MG63 (cell line): ENCODE measurements at regions not wholly inside any gene's neighbourhood (a gene's known extent, or its start where the extent isn't known, plus 50 kb on each side); places are given as distances from the start of the nearest gene placed in this dataset.

Experiments used
- DNase-seq: peaks from one replicate; pipeline ENCODE4 v3.0.0-alpha.2; 2020
- H3K27me3 ChIP-seq: fragments of 250-450 bp; sonication (Bioruptor Pico); 2 replicates; pipeline ENCODE4 v1.5.1; 2020; ENCODE audit warnings: mild to moderate bottlenecking, moderate library complexity
- H3K36me3 ChIP-seq: fragments of 250-450 bp; sonication (Bioruptor Pico); 2 replicates; pipeline ENCODE4 v1.5.1; 2020; ENCODE audit warnings: mild to moderate bottlenecking, moderate library complexity
- H3K4me3 ChIP-seq: fragments of 250-450 bp; sonication (Bioruptor Pico); 2 replicates; pipeline ENCODE4 v1.5.1; 2020; ENCODE audit warnings: mild to moderate bottlenecking, moderate library complexity
- H3K9me3 ChIP-seq: fragments of 250-450 bp; sonication (Bioruptor Pico); 2 replicates; pipeline ENCODE4 v1.5.1; 2020; ENCODE audit warnings: mild to moderate bottlenecking, moderate library complexity

- Histone ChIP-seq H3K27me3 (no peaks in the 10 kb centered on the region), H3K9me3 (peaks cover 10% of the 10 kb centered on the region; the same call in 1 of the 2 replicates), H3K36me3 (no peaks in the 10 kb centered on the region), H3K4me3 (no peak overlapping the region)
- DNase-seq = no peak
These were observed 53.6 kb upstream of the NT5E start for GRCh38 chr6:85396159-85396808.

GRCh38 chr6:85395746-85396145 lies 54.1 kb upstream of the NT5E start:
- no peak for DNase-seq
- Histone ChIP-seq H3K4me3 (no peak overlapping the region), H3K9me3 (peaks cover 10% of the 10 kb centered on the region; the same call in 1 of the 2 replicates), H3K36me3 (no peaks in the 10 kb centered on the region), H3K27me3 (no peaks in the 10 kb centered on the region)

DNA sequence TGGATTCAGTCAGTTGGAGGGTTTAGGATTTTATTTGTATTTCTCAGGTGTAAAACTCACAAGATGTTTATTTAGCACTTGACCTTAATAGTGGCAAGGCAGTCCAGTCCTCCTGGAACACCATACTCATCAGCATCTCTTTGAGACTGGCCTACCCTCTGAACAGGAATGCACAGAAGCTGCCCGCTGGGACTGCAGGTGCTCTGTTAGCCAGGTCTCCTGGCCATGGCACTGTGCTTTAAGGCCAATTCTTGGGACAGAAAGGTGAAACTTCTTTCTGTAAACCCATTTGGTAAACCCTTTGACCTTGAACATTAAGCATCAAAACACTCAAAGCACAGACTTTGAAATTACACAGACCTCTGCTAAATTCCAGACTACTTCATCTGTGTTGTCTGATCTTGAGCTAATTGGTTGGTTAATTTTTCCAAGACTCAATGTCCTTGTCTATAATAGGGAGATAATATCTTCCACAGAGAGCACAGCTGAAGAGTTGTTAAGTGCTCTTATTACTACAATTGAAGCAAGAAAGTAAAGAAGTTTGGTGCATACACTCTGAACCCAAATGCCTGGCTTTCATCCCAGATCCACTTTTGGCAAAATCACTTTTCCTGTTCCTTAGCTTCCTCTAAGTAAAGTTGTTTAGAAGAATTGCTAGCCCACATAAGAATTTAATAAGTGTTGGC lies 54.9 kb upstream of the NT5E start:
- no peaks in the 10 kb centered on the region for H3K36me3 ChIP-seq
- no peaks in the 10 kb centered on the region for H3K27me3 ChIP-seq
- no peak overlapping the region for H3K4me3 ChIP-seq
- peaks cover 10% of the 10 kb centered on the region; the same call in 1 of the 2 replicates for H3K9me3 ChIP-seq
- peak; percentile 12 for DNase-seq

DNA sequence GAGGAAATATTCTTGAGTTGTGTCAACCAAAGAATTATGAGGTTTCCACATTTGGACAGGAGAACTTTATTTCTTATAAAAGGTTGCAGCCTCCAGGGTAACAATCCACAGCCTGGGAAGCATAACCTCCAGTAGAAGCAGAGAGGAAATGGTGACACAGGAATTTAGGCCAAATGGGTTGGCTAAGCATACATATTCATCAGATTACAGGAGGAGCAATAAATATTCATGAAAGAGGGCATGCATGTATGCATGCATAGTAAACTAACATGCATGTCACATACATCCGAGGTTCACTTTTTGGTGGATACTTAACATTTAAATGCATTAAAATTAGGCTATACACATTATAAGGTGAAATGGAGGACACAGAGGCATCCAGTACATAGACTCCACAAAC lies 55.7 kb upstream of the NT5E start:
- no peak for DNase-seq
- H3K27me3 ChIP-seq = no peaks in the 10 kb centered on the region
- no peaks in the 10 kb centered on the region for H3K36me3 ChIP-seq
- no peak overlapping the region for H3K4me3 ChIP-seq
- peaks cover 10% of the 10 kb centered on the region; the same call in 1 of the 2 replicates for H3K9me3 ChIP-seq

DNA sequence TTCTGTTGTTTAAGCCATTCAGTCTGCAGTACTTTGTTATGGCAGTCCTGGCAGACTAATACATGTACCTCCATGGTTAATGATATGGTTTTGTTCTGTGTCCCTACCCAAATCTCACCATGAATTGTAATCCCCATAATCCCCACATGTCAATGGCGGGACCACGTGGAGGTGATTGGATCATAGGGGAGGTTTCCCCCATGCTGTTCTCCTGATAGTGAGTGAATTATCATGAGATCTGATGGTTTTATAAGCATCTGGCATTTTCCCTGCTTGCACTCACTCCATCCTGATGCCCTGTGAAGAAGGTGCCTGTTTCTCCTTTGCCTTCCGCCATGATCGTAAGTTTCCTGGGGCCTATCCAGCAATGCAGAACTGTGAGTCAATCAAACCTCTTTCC lies 57.5 kb upstream of the NT5E start:
- H3K36me3 ChIP-seq = no peaks in the 10 kb centered on the region
- DNase-seq = no peak
- no peaks in the 10 kb centered on the region for H3K27me3 ChIP-seq
- no peak overlapping the region for H3K4me3 ChIP-seq
- peaks cover under 1% of the 10 kb centered on the region; the same call in 1 of the 2 replicates for H3K9me3 ChIP-seq

- no peak for DNase-seq
- Histone ChIP-seq H3K27me3 (no peaks in the 10 kb centered on the region), H3K36me3 (no peaks in the 10 kb centered on the region), H3K4me3 (no peak overlapping the region), H3K9me3 (no peaks in the 10 kb centered on the region; the same call in 1 of the 2 replicates)
These were observed 59.1 kb upstream of the NT5E start for GRCh38 chr6:85390775-85391174.

GRCh38 chr6:85390105-85390728 lies 59.7 kb upstream of the NT5E start:
- Histone ChIP-seq H3K4me3 (no peak overlapping the region), H3K36me3 (no peaks in the 10 kb centered on the region), H3K9me3 (no peaks in the 10 kb centered on the region; the same call in 1 of the 2 replicates), H3K27me3 (no peaks in the 10 kb centered on the region)
- DNase-seq = no peak

- Histone ChIP-seq H3K27me3 (no peaks in the 10 kb centered on the region), H3K36me3 (no peaks in the 10 kb centered on the region), H3K9me3 (no peaks in the 10 kb centered on the region; the same call in 1 of the 2 replicates), H3K4me3 (no peak overlapping the region)
- DNase-seq = no peak
These were observed 60.6 kb upstream of the NT5E start for GRCh38 chr6:85389151-85389797.

DNA sequence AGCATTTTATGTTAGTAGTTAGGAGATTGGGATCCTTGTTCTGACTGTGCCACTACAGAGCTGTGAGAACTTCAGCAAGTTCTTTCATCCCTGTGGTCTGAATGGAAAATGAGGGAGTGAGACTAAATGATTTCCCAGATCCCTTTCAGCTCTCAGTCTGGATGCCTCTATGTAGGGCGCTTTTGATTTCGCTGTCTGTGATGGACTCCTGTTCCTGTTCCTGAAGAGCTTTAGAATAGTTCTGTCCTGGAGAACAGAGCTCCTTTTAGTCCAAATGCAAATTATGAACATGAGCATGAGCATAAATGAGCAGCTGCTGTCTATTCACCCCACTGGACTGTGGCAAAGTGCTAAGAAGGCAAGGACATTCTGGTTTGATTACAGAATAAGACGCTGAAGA lies 61.4 kb upstream of the NT5E start:
- no peak for DNase-seq
- no peak overlapping the region for H3K4me3 ChIP-seq
- no peaks in the 10 kb centered on the region; the same call in 1 of the 2 replicates for H3K9me3 ChIP-seq
- H3K36me3 ChIP-seq = no peaks in the 10 kb centered on the region
- H3K27me3 ChIP-seq = no peaks in the 10 kb centered on the region

DNA sequence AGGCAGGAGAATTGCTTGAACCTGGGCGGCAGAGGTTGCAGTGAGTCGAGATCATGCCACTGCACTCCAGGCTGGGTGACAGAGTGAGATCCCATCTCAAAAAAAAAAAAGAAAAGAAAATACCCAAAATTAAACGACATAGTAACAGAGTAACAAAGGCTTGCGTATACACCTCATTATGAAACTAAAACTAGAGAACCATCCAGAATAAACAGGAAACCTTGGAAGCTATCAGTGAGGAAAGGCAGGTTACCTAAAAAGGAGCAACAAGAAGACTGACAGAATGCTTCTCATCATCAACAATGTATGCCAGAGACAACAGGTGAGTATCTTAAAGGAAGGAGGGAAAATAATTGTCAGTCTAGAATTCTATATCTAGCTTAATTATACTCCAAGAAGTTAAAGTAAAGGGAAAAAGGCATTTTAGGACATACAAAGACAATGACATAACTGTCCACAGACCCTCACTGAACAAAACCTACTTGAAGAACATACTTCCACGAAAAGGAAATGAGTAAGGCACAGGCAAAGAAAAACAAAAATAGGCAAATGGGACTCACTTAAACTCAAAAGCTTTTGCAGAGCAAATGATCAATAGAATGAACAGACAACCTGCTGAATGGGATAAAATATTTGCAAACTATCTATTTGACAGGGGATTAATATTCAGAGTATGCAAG lies 64.1 kb upstream of the NT5E start:
- no peaks in the 10 kb centered on the region for H3K27me3 ChIP-seq
- no peak overlapping the region for H3K4me3 ChIP-seq
- H3K9me3 ChIP-seq = no peaks in the 10 kb centered on the region
- H3K36me3 ChIP-seq = no peaks in the 10 kb centered on the region
- no peak for DNase-seq

GRCh38 chr6:85383042-85383441 lies 66.8 kb upstream of the NT5E start:
- no peaks in the 10 kb centered on the region for H3K9me3 ChIP-seq
- no peaks in the 10 kb centered on the region for H3K36me3 ChIP-seq
- H3K4me3 ChIP-seq = no peak overlapping the region
- H3K27me3 ChIP-seq = no peaks in the 10 kb centered on the region
- no peak for DNase-seq

DNA sequence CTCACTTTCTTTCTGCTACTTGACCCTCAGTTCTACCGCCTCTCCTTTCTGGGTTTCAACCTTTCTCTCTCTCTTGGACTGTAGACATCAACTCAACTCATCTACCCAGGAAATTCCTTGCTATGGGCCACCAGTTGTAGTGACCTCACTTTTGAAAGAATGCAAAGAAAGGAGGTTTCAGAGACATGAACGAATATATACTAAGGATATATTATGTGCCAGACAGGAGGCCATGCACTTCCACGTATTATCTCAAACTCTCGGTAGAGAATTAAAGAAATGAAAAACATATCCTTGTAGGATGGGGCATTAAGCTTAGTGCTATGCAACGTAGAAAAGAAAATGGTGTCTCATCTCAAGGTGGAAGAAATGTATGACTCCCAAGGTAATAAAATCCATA lies 67.3 kb upstream of the NT5E start:
- Histone ChIP-seq H3K4me3 (no peak overlapping the region), H3K27me3 (no peaks in the 10 kb centered on the region), H3K36me3 (no peaks in the 10 kb centered on the region), H3K9me3 (no peaks in the 10 kb centered on the region)
- DNase-seq = no peak

DNA sequence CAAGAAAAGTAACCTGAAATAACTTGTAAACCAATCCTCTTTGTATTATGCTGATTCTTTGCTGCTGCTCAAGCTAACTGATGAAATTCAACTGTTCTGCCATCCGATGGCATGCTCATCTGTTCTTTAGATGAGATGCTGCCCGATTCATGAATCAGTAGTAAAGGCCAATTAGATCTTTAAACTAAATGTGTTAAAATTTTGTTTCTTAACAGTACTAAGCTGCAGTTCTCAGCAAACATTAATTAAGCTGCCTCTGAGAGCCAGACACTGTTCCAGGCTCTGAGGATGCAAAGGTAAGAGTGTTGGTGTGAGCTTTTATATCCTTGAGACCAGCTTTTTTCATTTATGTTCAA lies 77.0 kb upstream of the NT5E start:
- H3K9me3 ChIP-seq = no peaks in the 10 kb centered on the region
- H3K4me3 ChIP-seq = no peak overlapping the region
- no peak for DNase-seq
- H3K27me3 ChIP-seq = no peaks in the 10 kb centered on the region
- no peaks in the 10 kb centered on the region for H3K36me3 ChIP-seq

GRCh38 chr6:85372188-85372914 lies 77.5 kb upstream of the NT5E start:
- Histone ChIP-seq H3K36me3 (no peaks in the 10 kb centered on the region), H3K4me3 (no peak overlapping the region), H3K27me3 (no peaks in the 10 kb centered on the region), H3K9me3 (no peaks in the 10 kb centered on the region)
- DNase-seq = no peak

DNA sequence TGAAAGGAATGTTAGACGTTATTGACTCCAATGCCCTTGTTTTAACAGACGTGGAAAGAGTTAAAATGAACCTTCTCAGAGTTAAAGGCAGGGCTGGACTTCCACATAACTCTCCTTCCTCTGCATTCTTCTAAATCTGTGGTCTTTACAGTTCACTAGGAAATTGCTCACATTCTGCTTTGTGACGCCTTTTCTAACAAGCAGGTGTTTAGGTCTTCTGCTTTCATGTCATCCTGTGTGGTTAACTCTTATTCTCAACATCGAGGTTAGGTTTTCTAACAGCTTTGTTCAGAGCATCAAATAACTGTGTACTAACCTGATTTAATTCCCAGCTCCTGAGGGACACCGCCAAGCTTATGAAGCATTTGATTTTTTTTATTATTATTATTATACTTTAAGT lies 81.3 kb upstream of the NT5E start:
- no peak for DNase-seq
- Histone ChIP-seq H3K4me3 (no peak overlapping the region), H3K9me3 (no peaks in the 10 kb centered on the region), H3K36me3 (no peaks in the 10 kb centered on the region), H3K27me3 (no peaks in the 10 kb centered on the region)

DNA sequence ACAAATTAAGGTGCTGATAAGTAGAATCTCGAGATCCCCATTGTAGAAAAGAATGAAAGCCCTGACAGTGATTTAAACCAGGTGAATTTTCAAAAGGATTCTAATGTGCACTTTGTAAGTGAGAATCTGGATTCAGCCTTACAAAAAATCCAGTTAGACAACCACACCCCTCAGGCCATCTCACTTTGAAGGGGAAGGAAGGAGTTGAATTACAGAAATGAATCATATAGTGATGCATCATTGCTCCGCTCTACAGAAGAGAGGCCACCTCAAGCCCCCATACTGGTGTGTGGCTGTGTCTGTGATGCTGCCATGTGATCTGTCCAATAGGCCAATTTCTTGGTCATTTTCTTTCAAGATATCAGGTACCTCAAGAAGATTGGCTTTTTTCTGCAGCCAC lies 85.5 kb upstream of the NT5E start:
- Histone ChIP-seq H3K27me3 (no peaks in the 10 kb centered on the region), H3K36me3 (no peaks in the 10 kb centered on the region), H3K9me3 (no peaks in the 10 kb centered on the region), H3K4me3 (no peak overlapping the region)
- DNase-seq = peak; percentile 7
